H9 (cell line): ENCODE measurements at regions not wholly inside any gene's neighbourhood (a gene's known extent, or its start where the extent isn't known, plus 50 kb on each side); places are given as distances from the start of the nearest gene placed in this dataset.

Experiments used
- DNase-seq: peaks from one replicate; pipeline ENCODE4 v3.0.0-alpha.2; 2017
- H2AFZ ChIP-seq: one replicate; pipeline ENCODE4 v1.6.1; 2013; ENCODE audit warnings: mild to moderate bottlenecking, low read length, control low read depth, moderate library complexity
- H2AK5ac ChIP-seq: 2 replicates; pipeline ENCODE4 v1.6.1; 2013; ENCODE audit warnings: low read length, control low read depth, mixed read lengths; ENCODE audit not compliant: insufficient read length
- H2BK120ac ChIP-seq: one replicate; pipeline ENCODE4 v1.6.1; 2013; ENCODE audit warnings: low read depth, mild to moderate bottlenecking, low read length, control low read depth, inconsistent platforms; ENCODE audit not compliant: poor library complexity, severe bottlenecking
- H2BK12ac ChIP-seq: 2 replicates; pipeline ENCODE4 v1.6.1; 2013; ENCODE audit warnings: low read length, control low read depth, mixed read lengths, low read depth; ENCODE audit not compliant: insufficient read length
- H2BK15ac ChIP-seq: 2 replicates; pipeline ENCODE4 v1.6.1; 2013; ENCODE audit warnings: low read depth, low read length, control low read depth
- H2BK20ac ChIP-seq: one replicate; pipeline ENCODE4 v1.6.1; 2013; ENCODE audit warnings: low read depth, mild to moderate bottlenecking, low read length, control low read depth, inconsistent platforms; ENCODE audit not compliant: poor library complexity, severe bottlenecking
- H2BK5ac ChIP-seq: 2 replicates; pipeline ENCODE4 v1.6.1; 2013; ENCODE audit warnings: low read length, control low read depth, mixed read lengths; ENCODE audit not compliant: insufficient read length
- H3K14ac ChIP-seq: 2 replicates; pipeline ENCODE4 v1.6.1; 2013; ENCODE audit warnings: low read length, control low read depth; ENCODE audit not compliant: insufficient read depth
- H3K18ac ChIP-seq: 2 replicates; pipeline ENCODE4 v1.6.1; 2013; ENCODE audit warnings: low read depth, mild to moderate bottlenecking, mixed read lengths, low read length, control low read depth; ENCODE audit not compliant: insufficient read length
- H3K23ac ChIP-seq: 2 replicates; pipeline ENCODE4 v1.6.1; 2013; ENCODE audit warnings: low read length, control low read depth, mixed read lengths, low read depth; ENCODE audit not compliant: insufficient read length
- H3K23me2 ChIP-seq: 2 replicates; pipeline ENCODE4 v1.6.1; 2013; ENCODE audit warnings: low read depth, mild to moderate bottlenecking, mixed read lengths, low read length, control low read depth; ENCODE audit not compliant: insufficient read length, poor library complexity, severe bottlenecking
- H3K27ac ChIP-seq: 2 replicates; pipeline ENCODE4 v1.5.1; 2013; ENCODE audit warnings: low read length, control low read depth, mixed read lengths, low read depth; ENCODE audit not compliant: insufficient read length
- H3K27me3 ChIP-seq: 2 replicates; pipeline ENCODE4 v1.6.1; 2013; ENCODE audit warnings: low read length, control low read depth, inconsistent platforms; ENCODE audit not compliant: insufficient read depth
- H3K4ac ChIP-seq: 2 replicates; pipeline ENCODE4 v1.6.1; 2013; ENCODE audit warnings: low read depth, mild to moderate bottlenecking, control low read depth, inconsistent platforms, low read length, moderate library complexity
- H3K4me1 ChIP-seq: 2 replicates; pipeline ENCODE4 v1.6.1; 2013; ENCODE audit warnings: low read length, control low read depth, inconsistent platforms; ENCODE audit not compliant: insufficient read depth
- H3K4me2 ChIP-seq: 2 replicates; pipeline ENCODE4 v1.6.1; 2013; ENCODE audit warnings: low read length, control low read depth, mixed read lengths; ENCODE audit not compliant: insufficient read length, insufficient read depth
- H3K56ac ChIP-seq: 2 replicates; pipeline ENCODE4 v1.6.1; 2013; ENCODE audit warnings: low read depth, mild to moderate bottlenecking, mixed read lengths, low read length, control low read depth; ENCODE audit not compliant: insufficient read length
- H3K79me1 ChIP-seq: 2 replicates; pipeline ENCODE4 v1.6.1; 2013; ENCODE audit warnings: low read depth, mild to moderate bottlenecking, moderate library complexity, low read length, control low read depth, inconsistent platforms; ENCODE audit not compliant: insufficient read depth, poor library complexity, severe bottlenecking
- H3K79me2 ChIP-seq: 2 replicates; pipeline ENCODE4 v1.6.1; 2013; ENCODE audit warnings: low read length, control low read depth, inconsistent platforms; ENCODE audit not compliant: insufficient read depth
- H3K9ac ChIP-seq: 2 replicates; pipeline ENCODE4 v1.6.1; 2013; ENCODE audit warnings: low read length, control low read depth, mixed read lengths; ENCODE audit not compliant: insufficient read length; ENCODE audit errors: extremely low read depth
- H3K9me3 ChIP-seq: one replicate; pipeline ENCODE4 v1.6.1; 2013; ENCODE audit warnings: low read depth, low read length, inconsistent platforms; ENCODE audit not compliant: control insufficient read depth
- H3T11ph ChIP-seq: one replicate; pipeline ENCODE4 v1.6.1; 2013; ENCODE audit warnings: mild to moderate bottlenecking, low read length, control low read depth, inconsistent platforms
- H4K20me1 ChIP-seq: one replicate; pipeline ENCODE4 v1.6.1; 2013; ENCODE audit not compliant: control insufficient read depth, insufficient read length, insufficient read depth
- H4K5ac ChIP-seq: 2 replicates; pipeline ENCODE4 v1.6.1; 2013; ENCODE audit warnings: low read depth, mild to moderate bottlenecking, mixed read lengths, low read length, control low read depth; ENCODE audit not compliant: insufficient read length
- H4K8ac ChIP-seq: replicated peaks from 2 replicates; pipeline ENCODE4 v1.6.1; 2013; ENCODE audit warnings: low read length, control low read depth, mixed read lengths, low read depth; ENCODE audit not compliant: insufficient read length
- H4K91ac ChIP-seq: 2 replicates; pipeline ENCODE4 v1.6.1; 2013; ENCODE audit warnings: low read depth, mild to moderate bottlenecking, moderate library complexity, mixed read lengths, low read length, control low read depth; ENCODE audit not compliant: insufficient read length
- H3K27ac Mint-ChIP-seq, 3 experiments: 2 replicates in 2 of 3; 3 replicates in 1 of 3; pipeline ENCODE4 v1.8.0; 2020 to 2021; ENCODE audit warnings: mixed read lengths in 3 of 3, mild to moderate bottlenecking in 1 of 3, moderate library complexity in 1 of 3
- H3K27me3 Mint-ChIP-seq: 2 replicates; pipeline ENCODE4 v1.8.0; 2021; ENCODE audit warnings: low read depth, mild to moderate bottlenecking, moderate library complexity, mixed read lengths
- H3K36me3 Mint-ChIP-seq, 3 experiments: 2 replicates in 2 of 3; 3 replicates in 1 of 3; pipeline ENCODE4 v1.8.0; 2020 to 2021; ENCODE audit warnings: low read depth in 3 of 3, mixed read lengths in 3 of 3; ENCODE audit not compliant: insufficient read depth in 1 of 3
- H3K4me1 Mint-ChIP-seq, 2 experiments: 2 replicates each; pipeline ENCODE4 v1.8.0; 2020; ENCODE audit warnings: mixed read lengths in 2 of 2
- H3K4me3 Mint-ChIP-seq, 2 experiments: 2 replicates in 1 of 2; 3 replicates in 1 of 2; pipeline ENCODE4 v1.8.0; 2020 to 2021; ENCODE audit warnings: mild to moderate bottlenecking in 2 of 2, mixed read lengths in 2 of 2, moderate library complexity in 1 of 2
- H3K9me3 Mint-ChIP-seq, 2 experiments: 2 replicates in 1 of 2; 3 replicates in 1 of 2; pipeline ENCODE4 v1.8.0; 2020; ENCODE audit warnings: mild to moderate bottlenecking in 2 of 2, mixed read lengths in 2 of 2, moderate library complexity in 1 of 2
- WGBS: extraction: QIAGEN DNeasy Blood & Tissue Kit; methylation state at CpG from one replicate; pipeline ENCODE4 v1.1.7; 2013; ENCODE audit warnings: missing lambda C conversion rate, low lambda C conversion rate, mixed read lengths; ENCODE audit not compliant: insufficient read length; ENCODE audit errors: extremely low coverage; 5-methylcytosine and 5-hydroxymethylcytosine counted together
- TF ChIP-seq, protein P1 (sequence below): fragments of 200-600 bp; sonication (generic); conservative IDR thresholded peaks from 3 replicates; pipeline ENCODE4 v1.8.0; 2021; ENCODE audit warnings: antibody characterized with exemption, mild to moderate bottlenecking

DNA sequence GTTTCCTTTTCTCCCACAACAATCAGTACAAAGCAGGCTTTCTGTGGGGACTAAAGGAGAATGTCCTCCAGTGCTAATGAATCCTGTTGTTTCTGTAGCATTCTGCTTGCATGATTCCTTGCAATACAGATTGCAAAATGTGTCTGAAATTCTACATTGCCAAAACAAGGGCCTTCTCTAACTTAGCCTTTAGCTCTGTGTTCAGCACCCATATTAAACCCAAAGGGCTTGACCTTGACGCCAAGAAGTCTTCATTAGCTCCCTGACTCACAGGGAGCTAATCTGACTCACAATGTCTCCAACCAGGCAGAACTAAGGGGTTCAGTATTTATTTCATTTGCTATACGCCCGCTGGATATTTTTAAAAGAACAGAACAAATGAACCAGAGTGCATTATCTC lies 241.4 kb upstream of the CLNK start:
- TF ChIP-seq, protein P1, sequence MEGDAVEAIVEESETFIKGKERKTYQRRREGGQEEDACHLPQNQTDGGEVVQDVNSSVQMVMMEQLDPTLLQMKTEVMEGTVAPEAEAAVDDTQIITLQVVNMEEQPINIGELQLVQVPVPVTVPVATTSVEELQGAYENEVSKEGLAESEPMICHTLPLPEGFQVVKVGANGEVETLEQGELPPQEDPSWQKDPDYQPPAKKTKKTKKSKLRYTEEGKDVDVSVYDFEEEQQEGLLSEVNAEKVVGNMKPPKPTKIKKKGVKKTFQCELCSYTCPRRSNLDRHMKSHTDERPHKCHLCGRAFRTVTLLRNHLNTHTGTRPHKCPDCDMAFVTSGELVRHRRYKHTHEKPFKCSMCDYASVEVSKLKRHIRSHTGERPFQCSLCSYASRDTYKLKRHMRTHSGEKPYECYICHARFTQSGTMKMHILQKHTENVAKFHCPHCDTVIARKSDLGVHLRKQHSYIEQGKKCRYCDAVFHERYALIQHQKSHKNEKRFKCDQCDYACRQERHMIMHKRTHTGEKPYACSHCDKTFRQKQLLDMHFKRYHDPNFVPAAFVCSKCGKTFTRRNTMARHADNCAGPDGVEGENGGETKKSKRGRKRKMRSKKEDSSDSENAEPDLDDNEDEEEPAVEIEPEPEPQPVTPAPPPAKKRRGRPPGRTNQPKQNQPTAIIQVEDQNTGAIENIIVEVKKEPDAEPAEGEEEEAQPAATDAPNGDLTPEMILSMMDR = no peak
- H3T11ph ChIP-seq = no peak overlapping the region
- no peak overlapping the region for H3K14ac ChIP-seq
- Mint-ChIP-seq H3K9me3 (no peaks in the 10 kb centered on the region), H3K4me3 (no peak overlapping the region), H3K36me3 (no peaks in the 10 kb centered on the region), H3K4me1 (peaks cover 26 to 44% of the 10 kb centered on the region in 2 experiments), H3K27me3 (no peaks in the 10 kb centered on the region; the same call in 1 of the 2 replicates), H3K27ac (no peak overlapping the region; a peak in 1 of 7 replicates)
- no peak overlapping the region for H2BK5ac ChIP-seq
- no peak overlapping the region for H2AK5ac ChIP-seq
- H4K5ac ChIP-seq = no peak overlapping the region
- H3K23me2 ChIP-seq = no peaks in the 10 kb centered on the region
- H2BK20ac ChIP-seq = no peak overlapping the region
- no peak overlapping the region for H4K91ac ChIP-seq
- no peaks in the 10 kb centered on the region for H3K27me3 ChIP-seq
- no peaks in the 10 kb centered on the region; the same call in 1 of the 2 replicates for H3K4me1 ChIP-seq
- no CpG with 5 or more reads among the region's 3 CpGs for WGBS
- no peak overlapping the region for H2BK120ac ChIP-seq
- H4K20me1 ChIP-seq = no peaks in the 10 kb centered on the region
- no peak overlapping the region for H2BK12ac ChIP-seq
- no peak overlapping the region for H3K56ac ChIP-seq
- H3K79me1 ChIP-seq = no peaks in the 10 kb centered on the region
- H3K9me3 ChIP-seq = no peaks in the 10 kb centered on the region
- H2AFZ ChIP-seq = no peak overlapping the region
- H2BK15ac ChIP-seq = no peak overlapping the region
- DNase-seq = no peak
- no peaks in the 10 kb centered on the region for H3K79me2 ChIP-seq
- no peak overlapping the region for H3K27ac ChIP-seq
- no peak overlapping the region for H3K4me2 ChIP-seq
- no peak overlapping the region for H4K8ac ChIP-seq
- no peak overlapping the region for H3K23ac ChIP-seq
- H3K9ac ChIP-seq = no peak overlapping the region
- H3K4ac ChIP-seq = no peak overlapping the region
- H3K18ac ChIP-seq = no peak overlapping the region
